Stimulated activated effector memory CD8-positive, alpha-beta T cell treated with anti-CD3 and anti-CD28 coated beads, Interleukin-12 subunit alpha, Interleukin-12 subunit beta, amount 100 ng/mL, for 72 hours (primary cell): ENCODE measurements at regions not wholly inside any gene's neighbourhood (a gene's known extent, or its start where the extent isn't known, plus 50 kb on each side); places are given as distances from the start of the nearest gene placed in this dataset.

Experiments used
- ATAC-seq: fragments of 150-1000 bp; cut with Tn5 transposase; 2 replicates; pipeline ENCODE4 v1.10.0; 2021
- DNase-seq, 2 donors: peaks; one replicate each; pipeline ENCODE4 v3.0.0; 2021 to 2022; ENCODE audit warnings: low spot score in 2 of 2
- H3K27ac Mint-ChIP-seq: one replicate; pipeline ENCODE4 v1.8.0; 2022; ENCODE audit warnings: mild to moderate bottlenecking, mixed read lengths
- H3K36me3 Mint-ChIP-seq: one replicate; pipeline ENCODE4 v1.8.0; 2022; ENCODE audit warnings: mild to moderate bottlenecking, mixed read lengths
- H3K4me1 Mint-ChIP-seq: one replicate; pipeline ENCODE4 v1.8.0; 2022; ENCODE audit warnings: mixed read lengths
- H3K4me3 Mint-ChIP-seq: one replicate; pipeline ENCODE4 v1.8.0; 2022; ENCODE audit warnings: mild to moderate bottlenecking, mixed read lengths
- H3K9me3 Mint-ChIP-seq: one replicate; pipeline ENCODE4 v1.8.0; 2022; ENCODE audit warnings: mixed read lengths

GRCh38 chr2:48912110-48912509, 156.6 kb upstream of the LHCGR start:
- DNase-seq (no peak), ATAC-seq (no peak)
- Mint-ChIP-seq H3K4me1 (no peaks in the 10 kb centered on the region), H3K36me3 (no peaks in the 10 kb centered on the region), H3K9me3 (peaks cover 2% of the 10 kb centered on the region), H3K27ac (no peak overlapping the region), H3K4me3 (no peak overlapping the region)

GRCh38 chr2:48910961-48911360, 155.4 kb upstream of the LHCGR start:
- Mint-ChIP-seq H3K36me3 (no peaks in the 10 kb centered on the region), H3K4me1 (no peaks in the 10 kb centered on the region), H3K4me3 (no peak overlapping the region), H3K9me3 (peaks cover 2% of the 10 kb centered on the region), H3K27ac (no peak overlapping the region)
- DNase-seq (no peak), ATAC-seq (no peak)

- Mint-ChIP-seq H3K4me3 (no peak overlapping the region), H3K36me3 (no peaks in the 10 kb centered on the region), H3K27ac (no peak overlapping the region), H3K4me1 (no peaks in the 10 kb centered on the region), H3K9me3 (peaks cover 5% of the 10 kb centered on the region)
- ATAC-seq (no peak), DNase-seq (no peak)
Observed at GRCh38 chr2:48906633-48907032, 151.1 kb upstream of the LHCGR start.

DNA sequence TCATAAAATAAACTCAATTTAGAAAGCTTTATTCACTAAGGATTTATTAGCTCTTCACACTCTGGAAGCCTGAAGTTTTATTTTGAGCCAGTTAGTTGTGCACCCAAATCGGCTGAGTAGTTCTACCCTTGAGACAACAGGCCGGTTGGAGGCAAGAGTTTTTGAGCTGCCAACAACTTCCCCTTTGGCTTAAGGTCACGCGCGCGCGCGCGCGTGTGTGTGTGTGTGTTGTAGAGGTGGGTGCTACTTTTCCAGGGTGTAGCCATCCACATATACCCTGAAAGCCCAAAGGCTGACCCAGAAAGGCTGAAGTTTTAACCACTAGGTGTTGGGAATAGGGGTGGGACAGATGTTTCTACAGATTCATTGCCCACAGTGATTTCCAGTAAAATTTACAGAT, 150.2 kb upstream of the LHCGR start:
- Mint-ChIP-seq H3K9me3 (peaks cover 5% of the 10 kb centered on the region), H3K36me3 (no peaks in the 10 kb centered on the region), H3K4me1 (no peaks in the 10 kb centered on the region), H3K27ac (no peak overlapping the region), H3K4me3 (no peak overlapping the region)
- DNase-seq = no peak
- no peak for ATAC-seq

GRCh38 chr2:48902521-48902920, 147.0 kb upstream of the LHCGR start:
- H3K36me3 Mint-ChIP-seq = no peaks in the 10 kb centered on the region
- no peak overlapping the region for H3K4me3 Mint-ChIP-seq
- no peak for DNase-seq
- ATAC-seq = no peak
- no peaks in the 10 kb centered on the region for H3K4me1 Mint-ChIP-seq
- H3K27ac Mint-ChIP-seq = no peak overlapping the region
- peaks cover 5% of the 10 kb centered on the region for H3K9me3 Mint-ChIP-seq

GRCh38 chr2:48901416-48901815, 145.9 kb upstream of the LHCGR start:
- ATAC-seq = no peak
- H3K27ac Mint-ChIP-seq = no peak overlapping the region

GRCh38 chr2:48901015-48901343, 145.5 kb upstream of the LHCGR start:
- Mint-ChIP-seq H3K36me3 (no peaks in the 10 kb centered on the region), H3K27ac (no peak overlapping the region), H3K4me1 (no peaks in the 10 kb centered on the region), H3K4me3 (no peak overlapping the region), H3K9me3 (peaks cover 5% of the 10 kb centered on the region)
- DNase-seq (no peak), ATAC-seq (no peak)

More at GRCh38 chr2:48901416-48901815, 145.9 kb upstream of the LHCGR start:
- no peaks in the 10 kb centered on the region for H3K4me1 Mint-ChIP-seq
- no peaks in the 10 kb centered on the region for H3K36me3 Mint-ChIP-seq
- no peak overlapping the region for H3K4me3 Mint-ChIP-seq
- DNase-seq = no peak
- peaks cover 5% of the 10 kb centered on the region for H3K9me3 Mint-ChIP-seq

DNA sequence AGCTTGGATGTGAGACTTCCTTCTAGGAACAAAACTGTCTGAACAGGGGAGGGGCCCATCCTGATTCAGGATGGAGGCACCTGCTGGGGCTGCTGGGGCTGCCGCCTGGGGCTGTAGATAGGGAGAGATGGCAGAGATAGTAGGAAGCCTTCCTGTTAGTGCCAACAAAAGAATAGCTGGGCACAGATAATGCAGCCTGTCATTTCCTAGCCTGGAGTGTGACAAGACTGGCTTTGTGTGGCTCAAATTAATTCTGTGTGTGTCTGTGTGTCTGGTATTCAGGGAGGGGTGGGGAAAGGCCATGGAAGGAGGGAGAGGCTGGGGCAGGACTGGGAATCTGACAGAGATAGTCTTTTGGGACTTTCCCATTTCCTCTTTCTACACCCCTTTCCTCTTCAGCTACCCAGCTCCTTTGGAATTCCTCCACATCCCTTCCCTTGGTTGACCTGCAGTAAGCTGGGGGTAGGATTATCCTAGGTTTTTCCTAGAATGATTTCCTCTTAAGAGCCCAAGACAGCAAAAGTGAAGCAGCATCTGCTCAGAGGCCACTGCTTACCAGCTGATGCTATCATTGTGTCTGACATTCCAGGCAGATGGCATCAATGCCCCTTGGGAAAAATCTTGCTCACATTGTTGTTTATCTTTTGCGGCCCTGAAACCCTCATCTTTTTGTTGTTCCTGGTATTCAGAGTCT, 144.9 kb upstream of the LHCGR start:
- no peaks in the 10 kb centered on the region for H3K36me3 Mint-ChIP-seq
- H3K9me3 Mint-ChIP-seq = peaks cover 7% of the 10 kb centered on the region
- ATAC-seq (no peak), DNase-seq (no peak)
- H3K4me1 Mint-ChIP-seq = no peaks in the 10 kb centered on the region
- H3K4me3 Mint-ChIP-seq = no peak overlapping the region
- no peak overlapping the region for H3K27ac Mint-ChIP-seq

- ATAC-seq = no peak
Observed at GRCh38 chr2:48896870-48897269, 141.3 kb upstream of the LHCGR start.

DNA sequence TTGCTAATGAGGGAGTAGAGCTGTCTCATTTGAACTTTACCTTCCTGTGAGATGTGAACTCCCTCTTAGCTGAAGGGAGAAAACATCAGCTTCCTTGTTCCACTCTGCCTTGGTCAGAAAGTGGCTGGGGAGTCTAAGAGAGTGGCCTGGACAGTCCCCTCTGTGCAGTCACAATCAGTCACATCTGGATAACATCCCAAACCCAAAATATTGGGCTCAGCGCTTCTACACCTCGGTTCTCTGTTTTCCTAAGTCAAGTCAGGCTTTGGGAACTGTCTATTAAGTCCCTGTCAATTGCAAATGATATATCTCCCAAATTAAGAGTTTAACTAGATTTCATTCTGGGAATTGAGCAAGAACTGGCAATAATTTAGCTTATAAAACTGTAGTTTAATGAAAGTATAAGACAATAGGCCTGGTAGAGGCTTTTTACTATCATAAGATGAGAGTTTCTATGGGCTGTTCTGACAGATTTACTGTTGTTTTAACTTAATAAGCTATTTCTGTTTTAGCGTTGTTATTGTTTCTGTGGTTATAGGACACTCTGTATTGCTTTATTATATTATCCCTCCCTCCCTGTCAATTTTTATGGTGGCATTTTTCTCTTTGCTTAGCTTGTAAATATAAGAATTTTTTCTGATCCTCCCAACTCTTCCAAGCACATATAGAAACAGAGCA, 135.1 kb upstream of the LHCGR start:
- no peaks in the 10 kb centered on the region for H3K36me3 Mint-ChIP-seq
- no peak overlapping the region for H3K4me3 Mint-ChIP-seq
- H3K4me1 Mint-ChIP-seq = no peaks in the 10 kb centered on the region
- no peak overlapping the region for H3K27ac Mint-ChIP-seq
- no peak for DNase-seq
- H3K9me3 Mint-ChIP-seq = peaks cover 4% of the 10 kb centered on the region
- peak; percentile 21 for ATAC-seq

More at GRCh38 chr2:48896870-48897269, 141.3 kb upstream of the LHCGR start:
- no peak overlapping the region for H3K4me3 Mint-ChIP-seq
- H3K36me3 Mint-ChIP-seq = no peaks in the 10 kb centered on the region
- H3K9me3 Mint-ChIP-seq = peaks cover 2% of the 10 kb centered on the region
- no peak overlapping the region for H3K27ac Mint-ChIP-seq
- DNase-seq = no peak
- no peaks in the 10 kb centered on the region for H3K4me1 Mint-ChIP-seq

GRCh38 chr2:48888066-48888465, 132.5 kb upstream of the LHCGR start:
- Mint-ChIP-seq H3K4me3 (no peak overlapping the region), H3K9me3 (peaks cover 6% of the 10 kb centered on the region), H3K27ac (no peak overlapping the region), H3K36me3 (no peaks in the 10 kb centered on the region), H3K4me1 (no peaks in the 10 kb centered on the region)
- no peak for DNase-seq
- ATAC-seq = no peak

DNA sequence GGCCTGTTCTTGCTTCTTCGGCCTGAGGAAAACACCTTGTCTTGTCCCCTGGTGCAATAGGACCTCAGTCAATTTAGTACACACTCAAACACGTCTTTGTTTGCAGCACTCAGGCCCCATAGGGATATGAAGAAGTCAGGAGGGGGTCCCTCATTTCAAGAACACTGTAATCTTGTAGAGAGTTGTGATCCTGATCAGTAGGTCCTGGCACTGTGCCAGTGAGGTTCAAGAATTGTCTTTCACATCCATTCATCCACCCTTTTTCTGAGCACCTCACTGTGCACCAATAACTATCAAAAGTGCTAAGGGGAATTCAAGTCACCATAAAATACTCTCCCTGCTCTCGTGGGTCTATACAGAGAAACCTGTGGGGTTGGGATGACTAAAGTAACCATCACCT, 131.4 kb upstream of the LHCGR start:
- Mint-ChIP-seq H3K4me3 (no peak overlapping the region), H3K4me1 (no peaks in the 10 kb centered on the region), H3K27ac (no peak overlapping the region), H3K36me3 (no peaks in the 10 kb centered on the region), H3K9me3 (peaks cover 6% of the 10 kb centered on the region)
- no peak for DNase-seq
- no peak for ATAC-seq

DNA sequence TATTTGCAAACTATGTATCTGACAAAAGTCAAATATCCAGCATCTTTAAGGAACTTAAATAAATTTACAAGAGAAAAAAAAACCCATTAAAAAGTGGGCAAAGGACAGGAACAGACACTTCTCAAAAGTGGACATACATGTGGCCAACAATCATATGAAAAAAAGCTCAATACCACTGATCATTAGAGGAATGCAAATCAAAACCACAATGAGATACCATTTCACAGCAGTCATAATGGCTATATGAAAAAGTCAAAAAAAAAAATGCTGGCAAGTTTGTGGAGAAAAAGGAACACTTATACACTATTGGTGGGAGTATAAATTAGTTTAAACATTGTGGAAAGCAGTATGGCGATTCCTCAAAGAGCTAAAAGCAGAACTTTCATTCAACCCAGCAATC, 130.3 kb upstream of the LHCGR start:
- ATAC-seq (no peak), DNase-seq (no peak)
- Mint-ChIP-seq H3K36me3 (no peaks in the 10 kb centered on the region), H3K4me3 (no peak overlapping the region), H3K9me3 (peaks cover 3% of the 10 kb centered on the region), H3K27ac (no peak overlapping the region), H3K4me1 (no peaks in the 10 kb centered on the region)

GRCh38 chr2:48883661-48884060, 128.1 kb upstream of the LHCGR start:
- Mint-ChIP-seq H3K4me3 (no peak overlapping the region), H3K9me3 (peaks cover 3% of the 10 kb centered on the region), H3K36me3 (no peaks in the 10 kb centered on the region), H3K27ac (no peak overlapping the region), H3K4me1 (no peaks in the 10 kb centered on the region)
- ATAC-seq = no peak
- no peak for DNase-seq

GRCh38 chr2:48874282-48874681, 118.8 kb upstream of the LHCGR start:
- H3K4me1 Mint-ChIP-seq = no peaks in the 10 kb centered on the region
- H3K36me3 Mint-ChIP-seq = no peaks in the 10 kb centered on the region
- ATAC-seq (no peak), DNase-seq (no peak)
- no peak overlapping the region for H3K4me3 Mint-ChIP-seq
- no peaks in the 10 kb centered on the region for H3K9me3 Mint-ChIP-seq
- no peak overlapping the region for H3K27ac Mint-ChIP-seq

- Mint-ChIP-seq H3K4me1 (no peaks in the 10 kb centered on the region), H3K27ac (no peak overlapping the region), H3K4me3 (no peak overlapping the region), H3K36me3 (no peaks in the 10 kb centered on the region), H3K9me3 (no peaks in the 10 kb centered on the region)
- ATAC-seq (no peak), DNase-seq (no peak)
Observed at GRCh38 chr2:48873666-48874065, 118.1 kb upstream of the LHCGR start.
